ENCODE measurements at regions not wholly inside any gene's neighbourhood (a gene's known extent, or its start where the extent isn't known, plus 50 kb on each side); places are given as distances from the start of the nearest gene placed in this dataset.
A peak's percentile ranks its signal among the peaks of the same experiment; 100 is the strongest.
"Not testable (repeated sequence)": the region's sequence is repeated elsewhere in the genome, so short reads cannot be mapped to it uniquely, and the experiment has no call there.

DNA sequence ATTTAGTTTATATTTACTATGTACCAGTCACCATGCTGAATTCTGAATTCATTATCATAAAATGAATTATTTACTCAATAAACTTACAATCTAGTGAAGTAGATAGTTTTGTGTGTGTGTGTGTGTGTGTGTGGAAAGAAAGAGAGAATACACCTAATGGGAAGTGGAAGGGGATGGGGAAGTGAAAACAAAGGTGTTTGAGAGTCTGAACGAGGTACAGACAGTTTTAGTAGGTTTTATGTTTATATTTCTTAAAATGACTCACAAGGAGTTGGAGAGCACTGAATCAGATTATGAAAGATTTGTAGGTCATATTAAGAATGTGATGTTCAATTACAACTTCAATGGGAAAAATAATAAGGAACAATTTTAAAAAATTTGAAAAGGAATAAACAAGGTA is 1753.0 kb downstream of the SLITRK1 start:
- DNase-seq, result no peak
- intact Hi-C loops (cut with DNase I), result no loop called here

DNA sequence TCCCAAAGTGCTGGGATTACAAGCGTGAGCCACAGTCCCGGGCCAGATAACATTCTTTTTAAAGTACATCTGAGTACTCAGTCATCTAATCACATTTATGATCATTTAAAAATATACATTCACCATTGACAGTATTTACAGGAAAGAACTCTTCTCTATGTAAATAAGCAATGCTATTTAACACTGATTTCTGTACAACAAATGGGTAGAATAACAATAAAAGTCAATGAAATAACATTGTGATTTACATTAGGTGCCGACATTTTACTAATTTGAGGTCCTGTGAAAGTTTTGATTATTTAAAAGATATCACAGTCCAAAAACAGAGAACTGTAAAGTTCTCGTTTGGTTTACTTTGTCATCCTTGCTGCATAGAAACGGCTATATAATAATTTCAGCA is 1763.7 kb downstream of the SLITRK1 start:
- no peak for DNase-seq
- intact Hi-C loops (cut with DNase I), result no loop called here

- intact Hi-C loops (cut with DNase I), result no loop called here
- peak in 1 of 42 donors; percentile 3 for DNase-seq
Observed at GRCh38 chr13:82116422-82116989, 1765.8 kb downstream of the SLITRK1 start.

GRCh38 chr13:82115391-82115790 is 1766.9 kb downstream of the SLITRK1 start:
- intact Hi-C loops (cut with DNase I), result no loop called here
- DNase-seq, result no peak

DNA sequence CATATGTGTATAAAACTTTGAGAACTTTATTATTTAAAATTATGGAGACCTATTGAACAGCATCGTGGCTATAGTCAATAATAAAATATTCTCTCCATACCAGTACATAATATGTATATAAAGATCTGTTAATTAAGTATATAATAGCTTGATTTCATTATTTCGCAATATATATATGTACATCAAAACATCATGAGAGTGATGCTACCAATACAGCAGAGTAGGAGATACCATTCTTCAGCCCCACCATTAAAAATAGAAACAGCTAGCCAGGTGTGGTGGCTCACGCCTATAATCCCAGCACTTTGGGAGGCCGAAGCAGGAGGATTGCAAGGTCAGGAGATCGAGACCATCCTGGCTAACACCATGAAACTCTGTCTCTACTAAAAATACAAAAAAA is 1755.3 kb upstream of the SPRY2 start:
- DNase-seq, result no peak
- intact Hi-C loops (cut with DNase I), result no loop called here

DNA sequence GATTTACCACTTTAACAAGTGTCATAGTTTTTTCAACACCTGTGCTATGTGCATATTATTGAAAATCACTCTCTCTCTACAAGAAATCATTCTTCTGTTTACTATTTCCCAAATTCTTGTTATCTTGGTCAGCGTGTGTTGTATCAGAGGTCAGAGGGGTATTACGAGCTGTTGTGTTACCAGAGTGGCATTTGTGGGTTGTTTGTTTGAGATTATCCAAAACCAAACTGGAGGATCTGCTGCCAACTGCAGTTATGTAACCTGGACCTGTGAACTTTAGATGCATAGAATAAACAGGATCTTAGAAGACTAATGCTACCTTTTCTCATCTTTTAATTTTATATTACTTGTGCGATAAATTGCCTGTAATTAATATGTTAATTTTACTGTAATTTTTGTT is 1751.4 kb upstream of the SPRY2 start:
- no peak for DNase-seq
- intact Hi-C loops (cut with DNase I), result no loop called here

DNA sequence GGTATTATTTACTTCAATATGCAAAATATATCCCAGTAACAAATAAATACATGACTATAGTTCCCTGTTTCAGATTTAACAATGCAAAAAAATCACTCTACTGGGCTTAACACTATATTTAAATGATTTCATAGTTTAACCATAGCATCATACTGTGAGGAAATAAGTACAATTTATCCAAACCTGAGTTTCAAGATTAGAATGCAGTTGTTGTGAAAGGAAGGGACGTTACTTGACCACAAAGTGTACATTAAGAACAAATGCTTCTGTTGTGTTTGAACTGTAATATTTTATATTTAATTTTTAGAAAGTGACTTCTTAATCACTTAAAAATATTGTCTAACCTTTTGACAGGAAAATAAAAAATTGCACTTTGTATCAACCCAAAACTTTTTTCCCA is 1747.9 kb upstream of the SPRY2 start:
- intact Hi-C loops (cut with DNase I), result no loop called here
- no peak for DNase-seq

DNA sequence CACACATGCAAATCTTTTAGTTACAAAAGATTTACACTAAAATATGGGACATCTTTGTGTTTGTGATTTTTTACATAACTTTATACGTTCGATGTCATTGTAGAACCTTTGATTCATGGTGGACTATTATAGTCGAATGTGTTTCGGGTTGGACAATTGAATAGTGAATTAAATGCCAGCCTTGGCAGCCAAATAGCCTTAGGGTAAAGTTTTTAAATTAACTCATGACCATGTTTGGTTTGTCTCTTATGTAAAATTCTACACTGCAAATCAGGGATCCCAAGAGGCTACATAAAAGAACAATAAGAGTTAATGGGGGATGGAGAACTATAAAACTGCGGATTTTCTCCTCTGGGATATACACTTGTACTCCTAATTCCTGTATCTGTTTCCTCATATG is 1735.6 kb upstream of the SPRY2 start:
- DNase-seq, result no peak
- intact Hi-C loops (cut with DNase I), result no loop called here

- DNase-seq, result no peak
- intact Hi-C loops (cut with DNase I), result no loop called here
Observed at GRCh38 chr13:82070416-82070815, 1729.5 kb upstream of the SPRY2 start.

GRCh38 chr13:82062772-82063171 is 1721.8 kb upstream of the SPRY2 start:
- intact Hi-C loops (cut with DNase I), result no loop called here
- peak in 1 of 42 donors; percentile 18 for DNase-seq

DNA sequence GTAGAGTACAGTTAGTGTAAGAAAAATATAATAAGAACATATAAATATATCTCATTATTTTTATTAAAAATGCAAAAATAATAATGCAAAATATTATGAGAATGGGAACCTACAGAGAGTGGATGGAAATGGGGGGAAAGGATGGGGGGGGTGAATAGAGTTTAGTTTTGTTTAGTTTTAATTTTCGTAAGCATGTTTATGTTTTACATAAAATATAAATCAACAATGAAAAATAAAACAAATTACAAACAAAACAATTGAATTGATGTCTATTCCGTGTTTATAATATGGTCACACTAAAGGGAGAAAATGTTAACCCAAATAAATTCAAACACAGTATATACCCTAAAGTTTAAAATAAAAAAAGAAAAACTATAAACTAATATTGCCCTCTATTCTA is 1717.4 kb upstream of the SPRY2 start:
- DNase-seq, result no peak
- intact Hi-C loops (cut with DNase I), result no loop called here

DNA sequence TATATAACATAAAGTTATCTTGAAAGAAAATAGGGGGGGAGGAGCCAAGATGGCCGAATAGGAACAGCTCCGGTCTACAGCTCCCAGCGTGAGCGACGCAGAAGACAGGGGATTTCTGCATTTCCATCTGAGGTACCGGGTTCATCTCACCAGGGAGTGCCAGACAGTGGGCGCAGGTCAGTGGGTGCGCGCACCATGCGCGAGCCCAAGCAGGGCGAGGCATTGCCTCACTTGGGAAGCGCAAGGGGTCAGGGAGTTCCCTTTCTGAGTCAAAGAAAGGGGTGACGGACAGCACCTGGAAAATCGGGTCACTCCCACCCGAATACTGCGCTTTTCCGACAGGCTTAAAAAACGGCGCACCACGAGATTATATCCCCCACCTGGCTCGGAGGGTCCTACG is 1704.4 kb upstream of the SPRY2 start:
- DNase-seq; intact Hi-C loops (cut with DNase I): not testable (repeated sequence)

DNA sequence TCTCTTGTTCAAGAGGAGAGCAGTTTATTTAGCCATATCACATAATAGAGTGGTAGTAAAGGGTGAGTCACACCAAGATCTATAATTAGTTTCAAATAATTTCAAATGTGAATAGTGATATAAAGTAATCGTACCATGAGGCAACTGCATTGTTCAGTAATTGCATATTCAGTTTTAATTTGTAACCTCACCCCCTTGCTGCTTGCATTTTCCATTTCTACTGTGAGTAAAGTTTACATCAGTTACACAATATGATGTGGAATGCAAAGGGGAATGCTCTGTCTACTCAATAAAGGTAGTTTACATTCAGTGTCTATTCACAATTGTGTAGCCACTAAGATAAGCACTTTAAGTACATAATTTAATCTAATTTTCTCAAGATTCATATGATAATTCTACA is 1695.7 kb upstream of the SPRY2 start:
- no peak for DNase-seq
- intact Hi-C loops (cut with DNase I), result no loop called here

- DNase-seq, result no peak
- intact Hi-C loops (cut with DNase I), result no loop called here
Observed at GRCh38 chr13:82011355-82011754, 1670.4 kb upstream of the SPRY2 start.

GRCh38 chr13:82010780-82011179 is 1669.9 kb upstream of the SPRY2 start:
- DNase-seq, result no peak
- intact Hi-C loops (cut with DNase I), result no loop called here

- intact Hi-C loops (cut with DNase I), result no loop called here
- DNase-seq, result no peak
Observed at GRCh38 chr13:82002710-82003109, 1661.8 kb upstream of the SPRY2 start.

GRCh38 chr13:81995316-81995715 is 1654.4 kb upstream of the SPRY2 start:
- intact Hi-C loops (cut with DNase I), result no loop called here

DNA sequence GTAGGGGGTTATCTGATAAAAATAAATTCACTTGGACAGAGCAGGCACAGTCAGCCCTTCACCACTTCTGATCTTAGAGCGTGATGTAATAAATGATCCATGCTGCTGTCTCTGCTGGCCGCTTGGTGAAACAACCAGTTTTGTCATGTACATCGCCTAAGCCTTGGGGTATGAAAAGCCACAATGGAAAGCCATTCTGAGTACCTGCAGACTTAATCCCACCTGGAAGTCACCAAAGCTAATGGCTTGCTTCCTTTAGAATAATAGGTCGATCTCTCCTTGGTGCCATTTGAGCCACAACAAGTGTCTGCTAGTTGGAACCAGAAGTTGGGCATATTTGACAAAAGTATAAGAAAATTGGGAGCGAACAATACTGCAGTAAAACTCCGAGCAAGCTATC is 1649.7 kb upstream of the SPRY2 start:
- DNase-seq, result no peak
- intact Hi-C loops (cut with DNase I), result no loop called here

More at GRCh38 chr13:81995316-81995715, 1654.4 kb upstream of the SPRY2 start:
- no peak for DNase-seq

DNA sequence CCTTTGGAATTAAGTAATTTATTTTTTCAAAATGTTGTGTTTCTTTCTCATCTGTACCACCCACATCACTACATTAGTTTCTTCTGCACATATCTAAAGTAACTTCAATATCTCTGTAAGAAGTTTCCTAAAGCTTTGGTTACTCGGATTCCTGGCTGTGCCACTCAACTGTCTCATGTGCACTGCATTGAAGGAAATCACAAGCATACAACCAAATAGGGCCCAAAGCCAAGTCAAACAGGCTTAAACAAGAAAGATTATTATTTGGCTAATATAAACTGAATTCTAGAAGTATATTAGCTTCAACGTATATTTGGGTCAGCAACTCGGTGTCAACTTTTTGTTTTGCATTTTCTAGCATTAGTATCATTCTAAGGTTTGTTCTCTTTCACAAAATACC is 1647.6 kb upstream of the SPRY2 start:
- no peak for DNase-seq
- intact Hi-C loops (cut with DNase I), result no loop called here

GRCh38 chr13:81987677-81988357 is 1646.9 kb upstream of the SPRY2 start:
- DNase-seq, result no peak
- intact Hi-C loops (cut with DNase I), result no loop called here

- intact Hi-C loops (cut with DNase I), result no loop called here
- peak in 1 of 42 donors; percentile 1 for DNase-seq
Observed at GRCh38 chr13:81987159-81987558, 1646.2 kb upstream of the SPRY2 start.
